Central memory CD8-positive, alpha-beta T cell (primary cell): ENCODE measurements at regions not wholly inside any gene's neighbourhood (a gene's known extent, or its start where the extent isn't known, plus 50 kb on each side); places are given as distances from the start of the nearest gene placed in this dataset.

Experiments
- ATAC-seq: fragments of 150-1000 bp; cut with Tn5 transposase; replicated peaks from 2 replicates; pipeline ENCODE4 v1.10.0; 2022; ENCODE audit warnings: mild to moderate bottlenecking, moderate FRiP score, moderate number of reproducible peaks; ENCODE audit not compliant: poor library complexity, severe bottlenecking; ENCODE audit errors: extremely low read depth
- DNase-seq, 2 donors: peaks; one replicate each; pipeline ENCODE4 v3.0.0; 2021; ENCODE audit warnings: low spot score in 2 of 2
- H3K27ac Mint-ChIP-seq: one replicate; pipeline ENCODE4 v1.8.0; 2022; ENCODE audit warnings: low read depth, mild to moderate bottlenecking, moderate library complexity, mixed read lengths
- H3K27me3 Mint-ChIP-seq: one replicate; pipeline ENCODE4 v1.8.0; 2022; ENCODE audit warnings: mixed read lengths
- H3K36me3 Mint-ChIP-seq: one replicate; pipeline ENCODE4 v1.8.0; 2022; ENCODE audit warnings: mild to moderate bottlenecking, moderate library complexity, mixed read lengths; ENCODE audit not compliant: insufficient read depth
- H3K4me1 Mint-ChIP-seq: one replicate; pipeline ENCODE4 v1.8.0; 2022; ENCODE audit warnings: mixed read lengths
- H3K4me3 Mint-ChIP-seq: one replicate; pipeline ENCODE4 v1.8.0; 2022; ENCODE audit warnings: mild to moderate bottlenecking, moderate library complexity, mixed read lengths
- H3K9me3 Mint-ChIP-seq: one replicate; pipeline ENCODE4 v1.8.0; 2022; ENCODE audit warnings: mixed read lengths

- Mint-ChIP-seq H3K27ac (no peak overlapping the region), H3K4me3 (no peak overlapping the region), H3K36me3 (no peaks in the 10 kb centered on the region), H3K4me1 (no peaks in the 10 kb centered on the region), H3K9me3 (peaks cover 12% of the 10 kb centered on the region), H3K27me3 (no peaks in the 10 kb centered on the region)
- DNase-seq (no peak), ATAC-seq (no peak)
Measured at GRCh38 chr10:64369885-64370773, 848.9 kb downstream of the REEP3 start.

- no peak overlapping the region for H3K27ac Mint-ChIP-seq
- no peaks in the 10 kb centered on the region for H3K4me1 Mint-ChIP-seq
- ATAC-seq = no peak
- DNase-seq = no peak
- no peaks in the 10 kb centered on the region for H3K27me3 Mint-ChIP-seq
- no peak overlapping the region for H3K4me3 Mint-ChIP-seq
- H3K9me3 Mint-ChIP-seq = peaks cover 21% of the 10 kb centered on the region
- no peaks in the 10 kb centered on the region for H3K36me3 Mint-ChIP-seq
Measured at GRCh38 chr10:64374346-64374745, 853.1 kb downstream of the REEP3 start.

- no peak for ATAC-seq
- H3K36me3 Mint-ChIP-seq = no peaks in the 10 kb centered on the region
Measured at GRCh38 chr10:64376167-64376566, 855.0 kb downstream of the REEP3 start.

GRCh38 chr10:64379898-64380297 lies 858.7 kb downstream of the REEP3 start:
- Mint-ChIP-seq H3K27ac (no peak overlapping the region), H3K27me3 (no peaks in the 10 kb centered on the region), H3K36me3 (no peaks in the 10 kb centered on the region), H3K4me3 (no peak overlapping the region), H3K4me1 (no peaks in the 10 kb centered on the region), H3K9me3 (peaks cover 19% of the 10 kb centered on the region)
- DNase-seq (no peak), ATAC-seq (no peak)

More at GRCh38 chr10:64376167-64376566, 855.0 kb downstream of the REEP3 start:
- H3K4me1 Mint-ChIP-seq = no peaks in the 10 kb centered on the region
- H3K4me3 Mint-ChIP-seq = no peak overlapping the region
- H3K27me3 Mint-ChIP-seq = no peaks in the 10 kb centered on the region
- H3K9me3 Mint-ChIP-seq = peaks cover 24% of the 10 kb centered on the region
- DNase-seq = no peak
- H3K27ac Mint-ChIP-seq = no peak overlapping the region

- Mint-ChIP-seq H3K36me3 (no peaks in the 10 kb centered on the region), H3K9me3 (peaks cover 12% of the 10 kb centered on the region), H3K27me3 (no peaks in the 10 kb centered on the region), H3K27ac (no peak overlapping the region), H3K4me3 (no peak overlapping the region), H3K4me1 (no peaks in the 10 kb centered on the region)
- DNase-seq = no peak
- ATAC-seq = no peak
Measured at GRCh38 chr10:64385355-64385754, 864.2 kb downstream of the REEP3 start.

- ATAC-seq = no peak
- H3K4me3 Mint-ChIP-seq = no peak overlapping the region
- no peak for DNase-seq
- H3K36me3 Mint-ChIP-seq = no peaks in the 10 kb centered on the region
- no peaks in the 10 kb centered on the region for H3K27me3 Mint-ChIP-seq
- H3K27ac Mint-ChIP-seq = no peak overlapping the region
- H3K9me3 Mint-ChIP-seq = no peaks in the 10 kb centered on the region
- no peaks in the 10 kb centered on the region for H3K4me1 Mint-ChIP-seq
Measured at GRCh38 chr10:64394744-64395143, 873.5 kb downstream of the REEP3 start.

- H3K27me3 Mint-ChIP-seq = no peaks in the 10 kb centered on the region
- no peak for DNase-seq
Measured at GRCh38 chr10:64396105-64396708, 875.0 kb downstream of the REEP3 start.

GRCh38 chr10:64397125-64397524 lies 875.9 kb downstream of the REEP3 start:
- Mint-ChIP-seq H3K27ac (no peak overlapping the region), H3K4me1 (no peaks in the 10 kb centered on the region)

More at GRCh38 chr10:64396105-64396708, 875.0 kb downstream of the REEP3 start:
- Mint-ChIP-seq H3K9me3 (no peaks in the 10 kb centered on the region), H3K27ac (no peak overlapping the region), H3K4me3 (no peak overlapping the region), H3K36me3 (no peaks in the 10 kb centered on the region), H3K4me1 (no peaks in the 10 kb centered on the region)
- no peak for ATAC-seq

GRCh38 chr10:64408391-64409183 lies 887.4 kb downstream of the REEP3 start:
- DNase-seq (no peak), ATAC-seq (no peak)
- no peaks in the 10 kb centered on the region for H3K36me3 Mint-ChIP-seq
- peaks cover 18% of the 10 kb centered on the region for H3K9me3 Mint-ChIP-seq
- no peaks in the 10 kb centered on the region for H3K27me3 Mint-ChIP-seq
- H3K27ac Mint-ChIP-seq = no peak overlapping the region
- no peaks in the 10 kb centered on the region for H3K4me1 Mint-ChIP-seq
- no peak overlapping the region for H3K4me3 Mint-ChIP-seq

More at GRCh38 chr10:64397125-64397524, 875.9 kb downstream of the REEP3 start:
- Mint-ChIP-seq H3K36me3 (no peaks in the 10 kb centered on the region), H3K27me3 (no peaks in the 10 kb centered on the region), H3K9me3 (peaks cover 4% of the 10 kb centered on the region), H3K4me3 (no peak overlapping the region)
- DNase-seq (no peak), ATAC-seq (no peak)

- Mint-ChIP-seq H3K27ac (no peak overlapping the region), H3K9me3 (peaks cover 18% of the 10 kb centered on the region), H3K4me3 (no peak overlapping the region), H3K4me1 (no peaks in the 10 kb centered on the region), H3K36me3 (no peaks in the 10 kb centered on the region), H3K27me3 (no peaks in the 10 kb centered on the region)
- DNase-seq (no peak), ATAC-seq (no peak)
Measured at GRCh38 chr10:64409349-64409748, 888.1 kb downstream of the REEP3 start.

- ATAC-seq (no peak), DNase-seq (no peak)
- no peak overlapping the region for H3K27ac Mint-ChIP-seq
- H3K36me3 Mint-ChIP-seq = peaks cover 3% of the 10 kb centered on the region
- no peaks in the 10 kb centered on the region for H3K27me3 Mint-ChIP-seq
- no peak overlapping the region for H3K4me3 Mint-ChIP-seq
- no peaks in the 10 kb centered on the region for H3K4me1 Mint-ChIP-seq
- H3K9me3 Mint-ChIP-seq = peaks cover 16% of the 10 kb centered on the region
Measured at GRCh38 chr10:64416011-64416410, 894.8 kb downstream of the REEP3 start.

GRCh38 chr10:64419461-64419860 lies 898.3 kb downstream of the REEP3 start:
- Mint-ChIP-seq H3K4me1 (no peaks in the 10 kb centered on the region), H3K27me3 (no peaks in the 10 kb centered on the region), H3K27ac (no peak overlapping the region), H3K9me3 (peaks cover 10% of the 10 kb centered on the region), H3K36me3 (peaks cover 3% of the 10 kb centered on the region), H3K4me3 (no peak overlapping the region)
- DNase-seq (no peak), ATAC-seq (no peak)
